ENCODE measurements at regions not wholly inside any gene's neighbourhood (a gene's known extent, or its start where the extent isn't known, plus 50 kb on each side); places are given as distances from the start of the nearest gene placed in this dataset.
"Not testable (repeated sequence)": the region's sequence is repeated elsewhere in the genome, so short reads cannot be mapped to it uniquely, and the experiment has no call there.

DNA sequence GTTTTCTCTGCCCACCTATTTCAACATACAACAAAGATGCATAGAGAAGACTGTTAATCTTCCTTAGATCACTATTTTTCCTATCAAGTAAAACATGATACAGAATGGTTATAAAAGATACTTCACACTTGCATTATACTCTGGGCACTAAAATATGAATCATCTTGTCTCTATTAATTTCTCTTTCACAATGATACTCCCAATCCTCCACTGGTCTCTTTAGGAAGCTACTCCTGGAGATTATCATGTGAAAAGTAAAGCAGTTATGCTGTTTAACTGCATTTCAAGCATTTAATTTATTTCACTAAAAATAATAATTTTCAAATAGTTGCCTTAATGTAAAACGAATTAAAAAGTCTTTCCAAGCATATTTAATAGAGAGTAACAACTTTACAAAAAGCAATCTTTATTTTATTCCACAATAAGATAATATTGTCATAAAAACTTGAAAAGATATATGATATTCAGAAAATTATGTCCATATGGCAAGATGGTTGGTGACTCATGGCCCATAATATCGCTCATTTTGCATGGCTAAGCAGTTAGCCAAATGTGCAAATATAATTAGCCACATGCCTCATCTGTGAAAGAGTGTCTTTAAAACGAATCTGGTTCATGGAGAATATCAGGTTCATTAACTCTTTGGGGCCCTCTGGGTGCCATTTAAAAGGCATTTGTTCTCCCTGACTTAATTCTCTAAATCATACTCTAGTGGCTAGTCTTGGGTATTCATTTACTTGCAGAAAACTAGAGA lies 1569.0 kb upstream of the B3GALT2 start:
- no peak for DNase-seq

DNA sequence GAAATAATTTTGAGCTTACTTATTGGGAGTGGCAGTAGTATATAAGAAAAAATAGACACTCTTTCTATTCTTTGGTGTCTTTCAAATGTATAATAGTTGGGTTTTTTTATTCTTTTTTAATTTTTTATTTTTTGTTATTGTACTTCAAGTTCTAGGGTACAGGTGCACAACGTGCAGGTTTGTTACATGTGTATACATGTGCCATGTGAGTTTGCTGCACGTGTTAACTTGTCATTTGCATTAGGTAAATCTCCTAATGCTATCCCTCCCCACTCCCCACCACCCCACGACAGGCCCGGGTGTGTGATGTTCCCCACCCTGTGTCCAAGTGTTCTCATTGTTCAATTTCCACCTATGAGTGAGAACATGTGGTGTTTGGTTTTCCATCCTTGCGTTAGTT lies 1552.4 kb upstream of the B3GALT2 start:
- not testable (repeated sequence) for DNase-seq

DNA sequence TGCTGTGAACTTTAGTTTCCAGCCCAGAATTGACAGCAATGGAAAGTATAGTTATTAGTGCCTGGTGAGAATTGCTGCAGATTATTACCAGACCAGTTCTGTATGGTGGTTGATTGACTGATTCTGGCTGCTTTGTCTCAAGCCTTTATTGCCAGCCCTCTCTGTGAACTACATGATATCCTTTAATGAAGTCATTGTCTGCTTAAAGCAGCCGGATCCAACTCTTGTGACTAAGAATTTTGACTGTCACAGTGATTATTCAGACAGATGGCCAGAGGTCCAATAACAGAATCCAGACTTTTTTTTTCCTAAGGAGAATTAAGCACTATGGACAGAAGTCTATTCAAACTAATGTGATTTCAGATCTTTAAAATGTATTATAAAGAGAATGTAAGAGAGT lies 1548.6 kb upstream of the B3GALT2 start:
- DNase-seq = no peak

DNA sequence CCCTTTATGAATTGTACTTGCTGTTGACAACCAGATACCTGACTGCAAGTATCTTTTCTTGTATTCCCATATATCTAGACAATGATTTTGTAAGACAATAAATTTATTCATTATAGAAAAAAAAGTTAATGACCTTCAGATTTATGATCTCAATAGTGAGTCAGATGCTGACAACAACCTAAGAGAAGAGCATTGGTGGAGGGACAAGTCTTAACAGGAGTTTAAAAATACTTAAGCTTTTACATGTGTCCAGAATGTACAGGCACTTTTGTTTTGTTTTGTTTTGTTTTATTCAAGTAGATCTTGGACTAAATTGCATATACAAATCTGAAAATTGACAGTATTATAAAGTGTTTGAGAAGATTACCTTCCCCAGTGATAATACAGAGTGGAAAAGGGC lies 1544.6 kb upstream of the B3GALT2 start:
- no peak for DNase-seq

DNA sequence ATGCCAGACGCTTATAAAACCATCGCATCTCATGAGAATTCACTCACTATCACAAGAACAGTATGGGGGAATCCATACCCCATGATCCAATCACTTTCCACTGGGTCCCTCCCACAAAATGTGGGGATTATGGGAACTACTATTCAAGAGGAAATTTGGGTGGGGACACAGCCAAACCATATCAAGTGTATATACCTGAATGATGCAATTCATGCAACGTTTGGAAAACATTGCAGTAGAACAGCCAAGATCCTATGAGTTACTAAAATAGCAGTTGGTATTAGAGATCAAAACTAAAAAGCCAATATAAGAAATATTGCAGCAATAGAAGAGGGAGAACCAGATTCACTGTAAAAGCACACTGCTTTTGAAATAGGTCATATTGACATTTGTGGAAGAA lies 1543.9 kb upstream of the B3GALT2 start:
- no peak for DNase-seq

DNA sequence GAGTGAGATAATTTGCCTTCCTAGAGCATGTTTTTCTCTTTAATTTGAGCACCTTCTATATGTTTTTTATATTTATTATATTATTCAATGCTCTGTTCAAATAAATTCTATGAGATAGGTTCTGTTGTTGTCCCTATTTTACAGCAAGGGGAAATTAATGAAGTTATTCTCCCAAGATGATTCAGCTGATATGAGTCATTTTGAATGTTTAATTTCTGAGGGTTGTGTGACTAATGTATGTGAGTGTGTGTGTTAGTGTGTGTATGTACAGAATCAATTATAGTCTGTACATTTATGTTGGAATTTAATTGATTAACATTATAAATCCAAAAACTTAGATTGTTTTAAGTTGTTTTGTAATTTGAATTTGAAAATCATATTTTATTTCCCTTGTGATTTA lies 1536.7 kb upstream of the B3GALT2 start:
- no peak for DNase-seq

DNA sequence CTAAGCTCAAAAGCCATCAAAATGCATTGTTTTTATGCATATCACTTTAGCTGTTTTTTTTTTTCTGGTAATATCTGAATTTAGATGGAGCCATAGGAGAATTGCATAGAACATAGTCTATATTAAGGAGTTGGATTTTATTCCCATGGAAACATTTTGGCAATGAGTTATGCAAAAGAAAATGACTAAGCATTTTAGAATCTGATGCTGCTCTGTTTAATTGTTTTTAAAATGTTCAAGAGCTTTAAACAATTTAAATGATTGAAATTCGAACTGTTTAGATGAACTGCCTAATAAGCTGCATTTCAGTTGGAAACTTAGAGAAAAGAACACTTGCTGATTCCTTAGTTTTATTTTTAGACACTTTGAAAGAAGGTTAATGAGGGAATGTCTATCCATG lies 1531.5 kb upstream of the B3GALT2 start:
- no peak for DNase-seq

DNA sequence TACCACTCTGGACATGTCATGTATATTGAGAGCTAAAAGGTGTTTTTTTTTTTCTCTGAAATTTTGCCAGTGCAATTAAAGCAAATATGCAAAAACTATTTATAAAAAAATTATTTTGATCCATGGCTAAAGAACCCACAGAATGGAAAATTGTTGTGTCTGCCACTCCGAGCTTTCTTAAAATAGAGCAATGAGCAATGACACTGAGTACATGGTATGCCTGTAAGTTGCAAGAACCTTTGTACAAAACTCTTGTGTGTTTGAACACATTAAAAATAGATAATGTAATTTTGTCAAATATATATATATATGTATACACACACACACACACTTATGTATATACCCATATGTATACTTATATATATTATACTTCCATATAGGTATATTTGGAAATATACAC lies 1530.9 kb upstream of the B3GALT2 start:
- no peak for DNase-seq

DNA sequence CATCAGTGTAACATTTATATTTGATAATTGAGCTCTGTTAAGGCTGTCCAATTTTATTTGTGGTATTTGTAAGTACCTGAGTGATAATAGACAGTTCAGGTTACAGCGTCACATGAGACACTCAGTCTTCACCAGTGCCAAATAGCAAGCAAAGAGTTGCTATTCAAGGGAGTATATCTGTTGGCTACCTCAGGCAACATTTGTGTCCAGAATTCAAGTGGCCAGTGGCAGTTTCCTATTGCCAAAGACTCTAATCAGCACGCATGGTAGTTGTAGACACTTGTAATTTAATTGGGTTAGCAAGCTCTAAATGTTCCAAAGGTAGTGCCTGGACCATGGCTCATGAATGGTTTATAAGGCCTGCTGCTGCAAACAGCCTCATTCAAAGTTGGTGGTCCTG lies 1524.3 kb upstream of the B3GALT2 start:
- DNase-seq = no peak

DNA sequence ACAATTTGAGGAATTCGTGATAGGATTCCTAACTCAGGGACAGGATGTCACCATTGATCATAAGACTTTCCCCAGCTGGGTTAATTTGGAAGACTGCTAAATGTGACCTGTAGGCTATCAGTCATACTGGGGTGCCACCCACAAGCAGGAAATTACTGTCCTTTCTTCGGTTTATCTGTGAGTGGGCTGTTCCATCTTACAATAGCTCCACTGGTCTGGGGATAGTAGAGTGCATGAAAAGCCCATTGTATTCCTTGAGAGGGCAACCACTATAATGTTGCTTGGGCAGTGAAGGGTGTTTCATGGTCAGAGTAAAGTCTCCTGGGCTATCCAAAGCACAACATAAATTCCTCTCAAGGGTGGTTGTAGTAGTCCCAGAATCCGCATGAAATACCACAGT lies 1523.0 kb upstream of the B3GALT2 start:
- DNase-seq = no peak

DNA sequence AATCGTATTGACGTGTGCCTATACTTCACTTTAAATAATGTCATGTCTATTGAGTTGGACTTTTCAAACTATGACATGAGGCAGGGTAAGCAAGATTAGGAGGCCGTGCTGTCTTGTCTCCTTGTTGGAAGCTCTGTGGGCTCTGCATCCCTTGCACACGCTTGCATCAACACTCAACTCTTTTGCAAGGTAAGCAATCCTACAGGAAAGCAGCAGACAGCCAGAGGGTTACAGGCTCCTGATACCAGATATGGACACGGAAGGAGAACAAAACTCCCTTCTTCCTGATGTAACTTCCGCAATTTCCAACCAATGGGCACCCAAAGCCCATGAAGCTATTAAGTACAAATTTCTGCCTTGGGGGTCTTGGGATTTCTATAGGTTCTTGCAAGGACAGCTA lies 1520.7 kb upstream of the B3GALT2 start:
- DNase-seq = no peak

DNA sequence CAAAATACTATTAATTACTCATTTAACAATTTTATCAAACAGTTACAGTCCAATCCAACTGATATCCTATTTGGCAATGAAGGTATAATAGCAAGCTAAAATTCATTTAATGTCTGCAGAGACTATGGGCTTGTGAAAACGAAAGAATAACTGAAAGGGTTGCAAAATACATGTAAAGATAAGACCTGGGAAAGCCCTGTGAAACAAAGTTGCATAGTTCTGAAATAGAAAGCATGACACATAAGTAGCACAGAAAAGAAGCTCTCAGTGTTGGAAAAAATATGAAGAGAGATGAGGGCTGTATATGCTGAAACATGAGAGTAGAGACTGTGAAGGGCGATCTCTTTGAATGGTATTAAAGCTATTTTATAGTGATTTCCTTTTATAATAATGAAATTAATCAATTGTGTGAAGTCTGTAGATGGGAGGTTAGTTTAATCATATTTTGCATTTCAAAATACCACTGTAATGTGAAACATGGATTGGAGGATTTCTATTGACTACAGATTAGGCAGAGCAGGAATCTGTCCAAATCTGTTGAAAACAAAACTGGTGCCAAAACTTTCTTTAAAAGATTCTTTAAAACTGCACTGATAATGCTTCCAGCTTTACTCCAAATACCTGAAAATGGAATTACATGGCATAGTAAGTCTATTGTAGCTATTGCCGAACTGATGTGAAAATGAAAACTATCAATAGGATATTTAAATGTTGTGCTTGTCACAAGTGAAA lies 1518.9 kb upstream of the B3GALT2 start:
- DNase-seq = no peak

DNA sequence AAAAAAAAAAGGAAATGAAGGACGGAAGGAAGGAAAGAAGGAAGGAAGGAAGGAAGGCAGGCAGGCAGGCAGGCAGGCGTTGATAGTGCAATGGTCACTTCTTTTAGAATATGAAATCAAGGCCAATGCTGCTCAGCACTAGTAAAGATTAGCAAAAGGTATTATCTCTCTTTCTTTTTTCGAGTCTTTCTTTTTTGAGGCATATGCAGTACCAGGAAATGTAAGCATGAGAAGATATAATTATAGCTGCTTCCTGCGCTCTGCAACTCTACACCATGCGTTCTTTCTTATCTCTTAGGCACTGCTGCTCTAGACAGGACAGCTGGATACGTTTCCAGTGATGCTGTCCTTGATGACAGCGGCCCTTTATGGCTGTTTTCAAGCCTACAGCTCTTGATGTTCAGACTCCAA lies 1512.5 kb upstream of the B3GALT2 start:
- DNase-seq = no peak

DNA sequence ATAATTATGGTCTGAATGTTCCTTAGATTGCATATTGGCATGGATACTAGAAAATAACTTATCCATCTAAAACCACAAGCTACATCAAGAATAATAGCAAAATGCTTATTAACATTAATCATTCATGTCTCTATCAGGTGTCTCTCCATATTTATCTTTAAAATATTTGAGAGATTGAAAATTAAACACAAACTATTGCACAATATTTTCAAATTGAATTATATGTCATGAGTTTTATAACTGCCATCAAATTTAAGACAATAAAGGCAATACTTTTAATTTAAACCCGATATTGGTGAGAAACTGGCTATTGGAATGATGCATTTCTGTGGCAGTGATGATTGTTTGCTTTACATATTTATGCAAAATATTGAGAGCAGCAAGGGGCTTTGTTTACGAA lies 1506.8 kb upstream of the B3GALT2 start:
- DNase-seq = no peak

DNA sequence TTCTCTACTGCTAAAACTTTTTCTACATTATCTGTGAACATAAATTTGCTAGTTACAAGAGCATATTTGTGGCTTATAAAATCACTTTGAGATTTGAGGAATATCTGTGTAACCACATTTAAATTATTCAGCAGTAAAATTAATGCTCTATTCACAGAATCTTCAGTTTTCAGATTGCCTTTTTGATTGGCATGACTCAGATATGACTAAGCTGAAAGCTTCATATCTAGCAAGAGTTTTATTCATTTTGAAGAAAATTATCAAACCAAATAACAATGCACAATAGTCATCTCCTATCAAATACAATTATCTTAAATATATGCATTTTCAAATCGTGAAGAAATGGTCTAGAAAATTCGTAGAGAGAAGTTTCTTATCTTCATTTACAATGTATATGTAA lies 1498.2 kb upstream of the B3GALT2 start:
- no peak for DNase-seq

DNA sequence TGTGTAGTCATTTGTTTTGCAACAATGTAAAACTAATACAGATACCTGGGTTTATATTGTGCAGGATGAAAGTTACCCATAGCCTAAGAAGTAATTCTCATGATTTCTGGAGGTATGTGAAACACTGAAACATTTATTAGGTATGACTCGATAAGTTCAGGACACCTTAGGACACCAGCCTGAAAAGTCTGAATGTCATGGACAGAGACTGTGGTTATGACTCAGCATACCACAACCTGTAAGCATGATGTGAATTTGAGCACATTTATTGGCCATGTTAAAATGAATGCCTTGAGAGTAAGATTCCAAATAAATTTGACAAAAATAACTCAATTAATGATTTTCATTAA lies 1471.7 kb upstream of the B3GALT2 start:
- no peak for DNase-seq

DNA sequence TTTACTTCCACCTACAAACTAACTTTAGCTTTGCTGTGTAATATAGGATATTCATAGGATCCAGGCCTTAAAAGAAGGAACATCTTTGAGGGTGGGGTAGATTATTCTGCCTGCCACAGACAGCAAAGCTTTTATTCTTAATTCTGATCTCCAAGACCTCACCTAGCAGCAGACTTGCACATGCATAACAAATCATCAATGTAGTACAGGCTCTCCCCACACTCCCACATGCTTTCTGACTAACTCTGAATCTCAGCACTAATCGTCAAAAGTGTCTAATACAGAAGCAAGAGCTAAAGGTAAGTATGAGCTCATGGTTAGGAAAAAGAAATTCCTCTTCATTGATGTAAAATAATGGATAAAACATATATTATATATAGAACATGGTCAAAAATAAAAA lies 1468.5 kb upstream of the B3GALT2 start:
- DNase-seq = no peak

DNA sequence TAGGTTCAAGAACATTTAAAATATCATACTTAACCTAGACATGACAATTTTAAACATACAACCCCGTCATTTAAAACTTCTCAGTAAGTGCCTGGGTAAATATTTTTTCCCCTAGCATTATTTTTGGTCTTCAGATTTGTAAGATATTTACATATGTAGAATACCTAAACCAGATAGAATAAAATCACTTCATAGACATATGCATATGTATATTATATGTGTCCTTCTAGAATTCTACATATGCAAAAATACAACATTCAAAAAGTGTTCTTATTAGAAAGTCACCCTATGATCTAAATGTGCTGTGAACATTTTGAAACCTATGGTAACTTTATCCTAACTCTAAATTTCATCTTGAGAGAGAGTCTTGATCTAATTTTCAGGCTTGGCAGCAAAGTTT lies 1467.0 kb upstream of the B3GALT2 start:
- no peak for DNase-seq

DNA sequence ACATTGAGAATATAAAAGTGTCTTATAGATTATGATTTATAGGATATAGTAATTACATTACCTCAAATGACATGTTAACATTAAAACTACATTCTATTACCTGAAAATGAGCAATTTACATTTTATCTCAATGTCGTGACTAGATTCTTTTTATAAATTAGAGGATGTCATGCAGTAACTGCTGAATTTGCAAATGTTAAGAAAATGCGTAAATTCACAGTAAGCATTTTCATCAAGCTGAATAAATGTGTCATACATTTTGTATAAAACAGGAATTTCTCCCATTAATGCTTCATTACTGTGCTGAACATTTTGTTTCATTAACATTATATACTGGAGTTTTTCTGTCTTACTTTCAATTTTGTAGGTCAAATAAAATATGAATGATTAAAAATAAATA lies 1460.7 kb upstream of the B3GALT2 start:
- no peak for DNase-seq

DNA sequence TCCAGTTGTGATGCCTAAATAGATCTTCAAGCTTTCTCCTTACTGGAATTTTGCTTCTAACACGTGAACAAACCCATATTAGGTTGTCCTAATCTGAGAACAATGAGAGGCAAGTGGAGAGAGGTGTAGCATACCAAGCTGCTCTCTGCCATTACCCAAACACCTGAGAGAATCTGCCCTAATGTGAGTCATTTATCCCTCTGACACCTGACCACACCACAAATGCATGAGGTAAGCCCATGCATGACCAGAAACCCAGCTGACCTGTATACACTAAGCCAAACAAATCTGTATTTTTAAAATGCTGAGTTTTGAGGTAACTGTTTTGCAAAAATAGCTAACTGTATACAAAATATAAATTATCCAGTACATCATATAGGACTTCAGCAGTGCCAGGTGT lies 1458.1 kb upstream of the B3GALT2 start:
- DNase-seq = no peak

DNA sequence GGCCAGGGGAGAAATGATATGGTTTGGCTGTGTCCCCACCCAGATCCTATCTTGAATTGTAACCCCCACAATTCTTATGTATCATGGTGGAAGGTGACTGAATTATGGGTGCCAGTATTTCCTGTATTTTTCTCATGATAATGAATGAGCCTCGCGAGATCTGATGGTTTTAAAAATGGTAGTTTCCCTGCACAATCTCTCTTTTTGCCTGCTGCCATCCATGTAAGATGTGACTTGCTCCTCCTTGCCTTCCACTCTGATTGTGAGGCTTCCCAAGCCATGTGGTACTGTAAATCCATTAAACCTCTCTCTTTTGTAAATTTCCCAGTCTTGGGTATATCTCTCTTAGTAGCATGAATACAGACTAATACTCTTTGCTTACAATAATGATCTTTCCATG lies 1453.9 kb upstream of the B3GALT2 start:
- DNase-seq = no peak

DNA sequence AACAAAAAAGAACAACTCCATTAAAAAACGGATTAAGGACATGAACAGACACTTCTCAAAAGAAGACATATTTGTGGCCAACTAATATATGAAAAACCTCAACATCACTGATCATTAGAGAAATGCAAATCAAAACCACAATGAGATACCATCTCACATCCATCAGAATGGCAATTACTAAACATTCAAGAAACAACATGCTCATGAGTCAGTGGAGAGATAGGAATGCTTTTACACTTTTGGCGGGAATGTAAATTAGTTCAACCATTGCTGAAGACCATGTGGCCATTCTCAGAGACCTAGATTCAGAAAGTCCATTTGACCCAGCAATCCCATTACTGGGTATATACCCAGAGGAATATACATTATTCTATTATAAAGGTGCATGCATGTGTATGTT lies 1442.6 kb upstream of the B3GALT2 start:
- no peak for DNase-seq

DNA sequence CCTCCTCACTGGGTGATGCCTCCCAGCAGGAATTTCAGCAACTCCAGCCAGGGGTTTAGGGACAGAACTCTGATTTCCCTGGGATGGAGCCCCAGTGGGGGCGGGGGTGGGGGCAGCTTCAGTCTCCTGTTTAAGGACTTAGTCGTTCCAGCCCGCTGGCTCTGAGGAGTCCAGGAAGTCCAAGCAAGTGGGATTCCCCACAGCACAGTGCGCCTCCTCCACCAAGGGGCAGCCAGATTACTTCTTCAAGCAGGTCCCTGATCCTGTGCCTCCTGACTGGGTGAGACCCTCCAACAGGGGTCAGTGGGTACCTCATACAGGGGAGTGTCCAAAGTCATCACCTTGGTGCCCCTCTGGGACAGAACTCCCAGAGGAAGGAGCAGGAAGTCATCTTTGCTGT lies 1438.4 kb upstream of the B3GALT2 start:
- DNase-seq = no peak

DNA sequence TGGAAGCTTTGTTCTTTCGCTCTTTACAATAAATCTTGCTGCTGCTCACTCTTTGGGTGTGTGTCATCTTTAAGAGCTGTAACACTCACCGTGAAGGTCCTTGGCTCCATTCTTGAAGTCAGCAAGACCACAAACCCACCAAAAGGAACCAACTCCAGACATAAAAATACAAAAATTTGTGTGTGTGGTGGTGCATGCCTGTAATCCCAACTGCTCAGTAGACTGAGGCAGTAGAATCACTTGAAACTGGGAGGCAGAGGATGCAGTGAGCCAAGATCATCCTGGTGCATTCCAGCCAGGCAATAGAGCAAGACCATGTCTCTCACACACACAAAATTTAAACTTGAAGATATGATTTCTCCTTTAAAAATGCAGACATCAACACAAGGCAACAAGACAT lies 1431.7 kb upstream of the B3GALT2 start:
- DNase-seq = no peak

DNA sequence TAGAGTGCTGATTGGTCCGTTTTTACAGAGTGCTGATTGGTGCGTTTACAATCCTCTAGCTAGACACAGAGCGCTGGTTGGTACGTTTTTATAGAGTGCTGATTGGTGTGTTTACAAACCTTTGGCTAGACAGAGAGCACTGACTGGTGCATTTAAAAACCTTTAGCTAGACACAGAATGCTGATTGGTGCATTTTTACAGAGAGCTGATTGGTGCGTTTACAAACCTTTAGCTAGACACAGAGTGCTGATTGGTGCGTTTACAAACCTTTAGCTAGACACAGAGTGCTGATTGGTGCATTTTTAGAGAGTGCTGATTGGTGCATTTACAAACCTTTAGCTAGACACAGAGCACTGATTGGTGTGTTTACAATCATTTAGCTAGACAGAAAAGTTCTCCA lies 1430.9 kb upstream of the B3GALT2 start:
- DNase-seq = not testable (repeated sequence)

Data from stimulated activated CD4-positive, alpha-beta T cell treated with anti-CD3 and anti-CD28 coated beads, Interleukin-4, amount 100 ng/mL, for 24 hours (primary cell).